ENCODE measurements at regions not wholly inside any gene's neighbourhood (a gene's known extent, or its start where the extent isn't known, plus 50 kb on each side); places are given as distances from the start of the nearest gene placed in this dataset.

DNA sequence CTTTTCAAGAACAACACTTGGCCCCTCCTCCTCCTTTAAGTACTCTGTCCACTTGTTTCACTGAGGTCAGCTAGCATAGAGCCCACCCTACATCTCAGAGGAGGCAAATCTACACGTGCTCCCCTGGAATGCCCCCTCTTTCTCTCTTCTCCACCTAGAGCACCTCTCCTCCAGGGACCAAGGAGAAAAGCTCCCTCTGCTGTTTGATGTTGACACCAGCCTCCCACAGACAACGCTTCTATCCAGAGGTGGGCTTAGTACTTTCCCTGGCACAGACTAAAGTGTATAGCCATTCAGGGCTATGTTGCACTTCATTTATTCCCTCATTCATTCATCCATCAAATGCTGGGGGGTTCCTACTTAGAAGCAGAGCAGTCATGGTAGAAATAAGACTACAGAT, 68.2 kb upstream of the TAF1L start:
- no peak overlapping the region for H2BK20ac ChIP-seq (ENCODE audit: low read depth, low read length)
- H3K79me1 ChIP-seq (ENCODE audit: low read depth in 1 of 2, low read length in 2 of 2): no peaks in the 10 kb centered on the region
- dilution Hi-C loops (cut with HindIII; ENCODE audit: low sequenced_read_pairs, unreplicated experiment) (no loop called here), intact Hi-C loops (cut with micrococcal nuclease) (loop anchor here (5.0 kb wide), 1 partner anchor 326 kb away; no protein-coding TSS in a partner anchor), in situ Hi-C loops (cut with MboI; ENCODE audit: low sequenced_read_pairs) (no loop called here)
- TF ChIP-seq, protein P1, sequence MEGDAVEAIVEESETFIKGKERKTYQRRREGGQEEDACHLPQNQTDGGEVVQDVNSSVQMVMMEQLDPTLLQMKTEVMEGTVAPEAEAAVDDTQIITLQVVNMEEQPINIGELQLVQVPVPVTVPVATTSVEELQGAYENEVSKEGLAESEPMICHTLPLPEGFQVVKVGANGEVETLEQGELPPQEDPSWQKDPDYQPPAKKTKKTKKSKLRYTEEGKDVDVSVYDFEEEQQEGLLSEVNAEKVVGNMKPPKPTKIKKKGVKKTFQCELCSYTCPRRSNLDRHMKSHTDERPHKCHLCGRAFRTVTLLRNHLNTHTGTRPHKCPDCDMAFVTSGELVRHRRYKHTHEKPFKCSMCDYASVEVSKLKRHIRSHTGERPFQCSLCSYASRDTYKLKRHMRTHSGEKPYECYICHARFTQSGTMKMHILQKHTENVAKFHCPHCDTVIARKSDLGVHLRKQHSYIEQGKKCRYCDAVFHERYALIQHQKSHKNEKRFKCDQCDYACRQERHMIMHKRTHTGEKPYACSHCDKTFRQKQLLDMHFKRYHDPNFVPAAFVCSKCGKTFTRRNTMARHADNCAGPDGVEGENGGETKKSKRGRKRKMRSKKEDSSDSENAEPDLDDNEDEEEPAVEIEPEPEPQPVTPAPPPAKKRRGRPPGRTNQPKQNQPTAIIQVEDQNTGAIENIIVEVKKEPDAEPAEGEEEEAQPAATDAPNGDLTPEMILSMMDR (conservative IDR thresholded peaks at IDR 0.05; ENCODE audit: low read depth, low read length): 0 out of 2 replicates have a peak, but pooled peaks have one; percentile 10
- TF ChIP-seq ELK1 (IDR thresholded peaks at IDR 0.05; ENCODE audit: borderline replicate concordance, low read depth, low read length) (no peak), MXI1 (IDR thresholded peaks at IDR 0.05; ENCODE audit: borderline replicate concordance, low read depth, low read length) (no peak), USF2 (IDR thresholded peaks at IDR 0.05; ENCODE audit: low read depth, low read length) (no peak)
- no peak overlapping the region for H4K5ac ChIP-seq (ENCODE audit: low read depth, low read length)
- no peak overlapping the region; the same call in 1 of the 2 replicates for H3K18ac ChIP-seq (ENCODE audit: low read depth, low read length)
- no TSS peak for BruUV-seq (replicated peaks)
- ChIA-PET POLR2A (ENCODE audit: unreplicated experiment) (no interaction called here), CTCF (no interaction called here)
- H3K4me1 ChIP-seq (ENCODE audit: control insufficient read depth, insufficient read depth, low read length): no peaks in the 10 kb centered on the region; the same call in 1 of the 2 replicates
- H4K8ac ChIP-seq (ENCODE audit: low read depth in 2 of 2, low read length in 2 of 2): no peak overlapping the region
- peak overlapping the region; percentile 17 for H2AFZ ChIP-seq (replicated peaks; ENCODE audit: low read length, poor library complexity)
- no peak overlapping the region for H3K27ac ChIP-seq (ENCODE audit: insufficient read depth, low read length)
- H3K14ac ChIP-seq (replicated peaks; ENCODE audit: low read depth, low read length): no peak overlapping the region
- no CpG with 5 or more reads among the region's 2 CpGs for WGBS, 2 experiments (ENCODE audit: extremely low coverage in 2 of 2, insufficient read length in 1 of 2)
- H3K9me1 ChIP-seq (ENCODE audit: insufficient read depth, low read length): no peaks in the 10 kb centered on the region
- H2AK5ac ChIP-seq (ENCODE audit: low read depth, low read length): no peak overlapping the region
- no peak overlapping the region for H2BK5ac ChIP-seq (ENCODE audit: low read depth, low read length, poor library complexity, severe bottlenecking)
- H3K27me3 ChIP-seq (ENCODE audit: control insufficient read depth, insufficient read depth, low read length): peaks cover 3% of the 10 kb centered on the region; the same call in 1 of the 2 replicates
- H3K36me3 ChIP-seq (ENCODE audit: control insufficient read depth, insufficient read depth, low read length): no peaks in the 10 kb centered on the region
- no peak overlapping the region for H2BK15ac ChIP-seq (ENCODE audit: low read depth, low read length)
- H3K56ac ChIP-seq (ENCODE audit: extremely low read depth, insufficient read depth, low read length): no peak overlapping the region
- H3K4me2 ChIP-seq (ENCODE audit: low read depth, low read length): no peak overlapping the region
- H3K23ac ChIP-seq (ENCODE audit: low read depth, low read length): no peak overlapping the region
- DNase-seq (no peak), ATAC-seq (ENCODE audit: low read depth) (no peak)
- no peak overlapping the region for H4K91ac ChIP-seq (ENCODE audit: insufficient read depth, low read depth, low read length)
- H3K9ac ChIP-seq (ENCODE audit: low read depth, low read length): no peak overlapping the region
- no peak overlapping the region for H2AK9ac ChIP-seq (replicated peaks; ENCODE audit: low read depth, low read length, poor library complexity)
- no peak overlapping the region for H2BK120ac ChIP-seq (ENCODE audit: low read depth, low read length)
- H4K20me1 ChIP-seq (ENCODE audit: insufficient read depth, low read length): no peaks in the 10 kb centered on the region
- H3K4ac ChIP-seq (ENCODE audit: low read depth, low read length): no peak overlapping the region
- H3K4me3 ChIP-seq (ENCODE audit: insufficient read depth, low read depth, low read length): no peak overlapping the region
- H3K9me3 ChIP-seq (ENCODE audit: control insufficient read depth, insufficient read depth, low read length): no peaks in the 10 kb centered on the region

Data from IMR-90 (cell line).